BJ (cell line): ENCODE measurements at regions not wholly inside any gene's neighbourhood (a gene's known extent, or its start where the extent isn't known, plus 50 kb on each side); places are given as distances from the start of the nearest gene placed in this dataset.

Experiments
- CTCF ChIA-PET: fragments of 350-600 bp; formaldehyde crosslinking; extraction: SDS; loops from one replicate; lab custom pipeline; 2021; ENCODE audit warnings: antibody characterized with exemption, inconsistent platforms; lab: Yijun Ruan, JAX
- POLR2A ChIA-PET: fragments of 300-600 bp; sonication (Branson Sonifier 250); formaldehyde crosslinking; extraction: SDS; loops from one replicate; lab custom pipeline; 2021; ENCODE audit warnings: antibody characterized with exemption; lab: Charles Lee
- DNase-seq: peaks from one replicate; pipeline ENCODE4 v3.0.0-alpha.2; 2011; ENCODE audit warnings: low read depth
- H3K27me3 ChIP-seq: 2 replicates; pipeline ENCODE4 v1.6.0; 2011; ENCODE audit warnings: low read length; ENCODE audit not compliant: control insufficient read depth, insufficient read depth
- H3K36me3 ChIP-seq: 2 replicates; pipeline ENCODE4 v1.5.1; 2011; ENCODE audit warnings: low read length; ENCODE audit not compliant: control insufficient read depth, insufficient read depth
- H3K4me3 ChIP-seq: 2 replicates; pipeline ENCODE4 v1.5.1; 2011; ENCODE audit warnings: low read depth, mild to moderate bottlenecking, control low read depth, low read length
- CTCF ChIP-seq: IDR thresholded peaks from 2 replicates; pipeline ENCODE4 v1.5.1; 2011; ENCODE audit warnings: low read depth, mild to moderate bottlenecking, control low read depth, inconsistent platforms, low read length, moderate library complexity; ENCODE audit not compliant: insufficient read depth

- DNase-seq = no peak
These were observed 567.7 kb downstream of the CAAP1 start for GRCh38 chr9:26324786-26325443.

DNA sequence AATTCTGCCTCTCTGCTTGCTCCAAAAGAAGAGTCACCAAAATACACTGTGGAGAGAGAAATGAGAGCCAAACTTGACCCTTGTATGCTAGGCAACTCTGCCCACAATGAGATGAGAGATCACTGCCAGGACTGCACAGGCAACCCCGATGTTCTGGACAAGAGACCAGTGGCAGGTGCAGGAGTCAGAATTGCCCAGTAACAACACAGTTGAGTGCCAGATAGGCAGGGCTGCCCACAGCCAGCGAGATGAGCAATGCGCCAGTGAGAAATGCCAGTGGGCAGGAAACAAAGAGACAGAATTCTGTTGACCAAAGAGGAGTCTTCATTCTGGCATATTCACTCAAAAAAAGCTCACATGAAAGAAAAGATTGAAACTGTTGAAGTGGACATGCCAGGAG lies 570.7 kb downstream of the CAAP1 start:
- no peak for TF ChIP-seq CTCF
- Histone ChIP-seq H3K27me3 (no peaks in the 10 kb centered on the region), H3K4me3 (no peak overlapping the region), H3K36me3 (no peaks in the 10 kb centered on the region)
- POLR2A ChIA-PET = no interaction called here
- no peak for DNase-seq
- CTCF ChIA-PET = no interaction called here

More at GRCh38 chr9:26324786-26325443, 567.7 kb downstream of the CAAP1 start:
- POLR2A ChIA-PET = no interaction called here
- CTCF ChIA-PET = interaction anchor here (0.9 to 2.0 kb wide), 4 partner anchors 7 to 365 kb away, joined by 3 to 20 read pairs (median 6); no protein-coding TSS in a partner anchor
- no peak for TF ChIP-seq CTCF
- Histone ChIP-seq H3K27me3 (no peaks in the 10 kb centered on the region), H3K4me3 (no peak overlapping the region), H3K36me3 (no peaks in the 10 kb centered on the region)

DNA sequence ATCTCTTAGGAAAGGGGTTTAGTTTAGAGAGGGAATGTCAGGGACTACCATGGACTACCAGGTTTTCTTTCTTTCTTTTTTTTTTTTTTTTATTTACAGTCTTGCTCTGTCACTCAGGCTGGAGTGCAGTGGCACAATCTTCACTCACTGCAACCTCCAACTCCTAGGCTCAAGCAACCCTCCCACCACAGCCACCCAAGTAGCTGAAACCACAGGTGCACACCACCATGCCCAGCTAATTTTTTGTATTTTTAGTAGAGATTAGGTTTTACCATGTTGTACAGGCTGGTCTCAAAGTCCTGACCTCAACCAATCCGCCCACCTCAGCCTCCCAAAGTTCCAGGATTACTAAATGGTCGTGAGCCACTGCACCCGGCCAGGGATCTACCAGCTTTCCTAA lies 572.7 kb downstream of the CAAP1 start:
- DNase-seq = no peak
- no peak for TF ChIP-seq CTCF
- Histone ChIP-seq H3K36me3 (no peaks in the 10 kb centered on the region), H3K4me3 (no peak overlapping the region), H3K27me3 (no peaks in the 10 kb centered on the region)
- CTCF ChIA-PET = interaction anchor here (0.6 kb wide), 1 partner anchor 8 kb away, joined by 3 read pairs; no protein-coding TSS in a partner anchor
- POLR2A ChIA-PET = no interaction called here

DNA sequence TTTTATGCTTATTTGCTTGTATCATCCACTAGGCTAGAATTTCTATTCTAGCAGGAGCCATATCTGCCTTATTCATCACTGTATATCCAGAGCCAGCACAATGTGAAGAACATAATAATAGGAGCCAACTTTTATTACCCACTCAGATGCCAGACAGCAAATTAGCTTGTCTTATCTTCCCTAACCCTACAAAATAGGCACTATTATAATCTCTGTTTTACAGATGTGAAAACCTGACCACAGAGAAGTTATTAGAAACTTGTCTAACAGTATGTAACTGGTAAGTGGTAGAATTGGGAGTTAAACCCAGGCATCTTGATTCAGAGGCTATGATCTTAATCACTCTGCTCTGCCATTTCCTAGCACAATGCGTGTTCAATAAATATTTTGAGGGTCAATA lies 579.5 kb downstream of the CAAP1 start:
- no peak for TF ChIP-seq CTCF

DNA sequence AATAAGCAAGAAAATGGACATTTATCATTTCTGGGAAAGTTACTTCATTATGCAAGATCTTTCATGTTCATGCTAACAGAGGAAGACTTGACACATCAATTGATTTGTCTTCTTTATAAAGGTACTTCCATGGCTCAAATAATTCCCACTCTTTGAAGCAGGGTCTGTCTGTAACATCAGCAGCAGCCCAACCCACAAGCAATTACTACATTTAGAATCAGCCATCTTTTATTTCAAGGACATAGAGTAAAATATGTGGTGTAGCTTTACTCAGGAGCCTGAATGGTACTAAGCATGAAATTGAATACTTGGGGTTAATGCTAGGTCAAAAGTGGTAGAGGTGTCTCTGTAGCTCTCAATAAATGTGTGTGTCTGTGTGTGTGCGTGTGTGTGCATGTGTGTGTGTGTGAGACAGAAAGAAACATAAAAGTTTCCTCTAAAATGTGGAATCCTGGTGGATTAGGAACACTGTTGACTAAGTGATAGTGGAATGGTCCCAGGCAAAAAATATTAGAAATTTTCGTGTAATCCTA lies 581.1 kb downstream of the CAAP1 start:
- no peak for DNase-seq
- Histone ChIP-seq H3K4me3 (no peak overlapping the region), H3K27me3 (no peaks in the 10 kb centered on the region), H3K36me3 (no peaks in the 10 kb centered on the region)
- no peak for TF ChIP-seq CTCF
- ChIA-PET POLR2A (no interaction called here), CTCF (interaction anchor here (0.6 to 0.7 kb wide), 2 partner anchors 9 to 119 kb away, joined by 3 read pairs; no protein-coding TSS in a partner anchor)

More for the DNA sequence above, 579.5 kb downstream of the CAAP1 start:
- Histone ChIP-seq H3K4me3 (no peak overlapping the region), H3K36me3 (no peaks in the 10 kb centered on the region), H3K27me3 (no peaks in the 10 kb centered on the region)
- no peak for DNase-seq
- CTCF ChIA-PET = interaction anchor here (2.8 kb wide), 1 partner anchor 13 kb away, joined by 9 read pairs; no protein-coding TSS in a partner anchor
- POLR2A ChIA-PET = no interaction called here
